GM12892 (cell line): ENCODE measurements at regions not wholly inside any gene's neighbourhood (a gene's known extent, or its start where the extent isn't known, plus 50 kb on each side); places are given as distances from the start of the nearest gene placed in this dataset.

Source experiments
- DNase-seq: peaks from one replicate; pipeline ENCODE4 v3.0.0; 2011; ENCODE audit not compliant: insufficient read length
- FAIRE-seq: peaks from 2 replicates; lab custom pipeline; 2011; peaks lifted over from hg19 to GRCh38; lab: Jason Lieb, UNC
- POLR2A ChIP-seq: IDR thresholded peaks from 2 replicates; pipeline ENCODE4 v1.6.1; 2011; ENCODE audit warnings: low read depth, low read length, control low read depth
- POLR2AphosphoS5 ChIP-seq: IDR thresholded peaks from 2 replicates; pipeline ENCODE4 v1.6.1; 2011; ENCODE audit warnings: low read depth, low read length, control low read depth
- TAF1 ChIP-seq: IDR thresholded peaks from 2 replicates; pipeline ENCODE4 v1.6.1; 2011; ENCODE audit warnings: low read depth, mild to moderate bottlenecking, control low read depth, low read length, borderline replicate concordance

DNA sequence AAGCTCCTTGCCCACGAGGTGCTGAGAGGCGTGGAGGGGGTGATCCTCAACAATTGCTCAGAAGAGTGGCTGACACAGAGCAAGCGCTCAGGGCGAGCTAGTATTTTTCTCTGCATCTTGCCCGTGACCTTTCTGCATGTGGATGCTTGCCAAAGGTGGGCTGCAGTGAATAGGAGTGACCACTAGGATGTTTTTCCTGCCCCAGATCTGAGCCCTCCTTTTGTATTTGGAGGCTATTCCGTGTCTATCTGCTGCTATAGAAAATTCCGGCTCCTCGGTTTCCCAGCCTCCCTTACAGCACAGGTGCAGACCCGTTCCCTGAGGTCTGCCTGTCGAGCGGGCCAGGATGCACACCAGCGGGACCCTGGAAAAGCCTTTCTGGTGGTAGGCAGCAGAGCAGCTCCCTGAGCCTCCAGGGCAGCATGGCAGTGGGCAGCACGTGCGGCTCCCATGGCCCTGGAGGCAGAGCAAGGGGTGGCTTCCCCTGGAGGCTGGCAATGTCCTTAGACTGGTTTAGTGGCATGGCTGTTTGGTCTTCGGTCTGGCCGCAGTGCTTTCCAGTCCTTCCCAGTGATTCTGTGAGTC is 145.1 kb upstream of the PCBD1 start:
- TF ChIP-seq POLR2AphosphoS5 (no peak), TAF1 (no peak), POLR2A (no peak)
- no peak for FAIRE-seq
- DNase-seq, result no peak

DNA sequence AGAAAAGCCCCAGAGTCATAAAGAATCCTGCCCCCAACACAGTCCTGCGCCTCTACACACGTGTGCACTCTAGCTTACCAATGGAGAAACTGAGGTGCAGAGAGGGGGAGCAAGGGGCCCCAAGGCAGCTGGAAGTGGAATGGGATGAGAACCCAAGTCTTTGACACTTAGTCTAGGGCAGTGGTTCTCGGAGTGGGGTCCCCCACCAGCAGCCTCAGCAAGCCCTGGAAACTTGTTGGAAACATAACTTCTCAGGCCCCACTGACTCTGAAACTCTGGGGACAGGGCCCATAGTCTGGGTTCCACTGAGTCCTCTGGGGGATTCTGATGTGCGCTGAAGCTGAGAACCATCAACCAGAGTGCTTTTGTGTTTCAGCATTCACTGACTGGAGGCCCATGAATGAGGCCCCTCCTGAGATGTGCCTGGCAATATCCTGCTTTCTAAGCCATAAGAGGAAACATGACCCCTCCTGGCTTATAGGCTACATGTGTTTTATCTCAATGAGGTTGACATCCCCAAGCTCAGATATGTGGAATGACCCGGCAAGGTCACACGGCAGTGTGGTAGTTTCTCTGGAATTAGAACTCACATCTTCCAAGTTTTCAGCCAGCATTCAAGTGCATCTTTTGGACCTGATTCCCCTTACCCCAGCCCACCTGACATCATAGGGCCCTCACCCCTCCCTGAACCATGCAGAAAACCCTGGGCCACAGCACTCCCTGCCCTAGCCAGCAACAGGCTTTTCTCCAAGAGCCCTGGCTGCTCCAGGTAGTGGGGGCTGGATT is 147.3 kb upstream of the PCBD1 start:
- TF ChIP-seq POLR2AphosphoS5, result no peak
- no peak for TF ChIP-seq POLR2A
- TF ChIP-seq TAF1, result no peak
- FAIRE-seq, result no peak
- no peak for DNase-seq

DNA sequence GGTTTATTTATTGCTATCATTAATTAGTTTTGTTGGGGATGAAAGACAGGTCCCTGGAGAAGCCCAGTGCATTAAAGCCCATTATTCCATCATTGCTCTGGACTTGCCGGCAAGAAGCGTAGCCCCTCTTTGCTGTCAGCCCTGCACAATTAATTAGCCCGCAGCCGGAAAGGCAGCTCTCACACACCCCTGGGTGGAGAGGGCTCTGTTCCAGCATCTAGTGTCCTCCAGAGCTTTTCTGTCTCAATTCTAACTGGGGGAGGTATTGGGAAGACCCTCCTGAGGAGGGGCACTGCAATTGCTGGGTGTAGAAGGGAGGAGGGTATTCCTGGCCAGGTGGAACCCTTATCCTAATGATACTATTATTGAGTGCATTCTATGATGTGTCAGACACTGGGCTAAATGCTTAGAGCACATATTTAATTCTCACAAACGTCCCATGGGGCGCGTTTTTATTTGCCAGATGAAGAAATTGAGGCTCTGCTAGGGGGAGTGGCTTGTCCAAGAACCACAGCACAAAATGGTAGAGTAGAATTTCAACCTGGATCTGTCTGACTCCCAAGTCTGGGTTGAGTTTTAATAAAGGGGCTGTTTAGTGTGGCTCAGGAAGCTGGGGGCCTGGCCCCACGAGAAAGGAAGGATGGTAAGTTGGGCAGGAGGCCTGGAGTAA is 148.1 kb upstream of the PCBD1 start:
- no peak for TF ChIP-seq POLR2AphosphoS5
- TF ChIP-seq POLR2A, result no peak
- no peak for TF ChIP-seq TAF1
- FAIRE-seq, result no peak
- no peak for DNase-seq

DNA sequence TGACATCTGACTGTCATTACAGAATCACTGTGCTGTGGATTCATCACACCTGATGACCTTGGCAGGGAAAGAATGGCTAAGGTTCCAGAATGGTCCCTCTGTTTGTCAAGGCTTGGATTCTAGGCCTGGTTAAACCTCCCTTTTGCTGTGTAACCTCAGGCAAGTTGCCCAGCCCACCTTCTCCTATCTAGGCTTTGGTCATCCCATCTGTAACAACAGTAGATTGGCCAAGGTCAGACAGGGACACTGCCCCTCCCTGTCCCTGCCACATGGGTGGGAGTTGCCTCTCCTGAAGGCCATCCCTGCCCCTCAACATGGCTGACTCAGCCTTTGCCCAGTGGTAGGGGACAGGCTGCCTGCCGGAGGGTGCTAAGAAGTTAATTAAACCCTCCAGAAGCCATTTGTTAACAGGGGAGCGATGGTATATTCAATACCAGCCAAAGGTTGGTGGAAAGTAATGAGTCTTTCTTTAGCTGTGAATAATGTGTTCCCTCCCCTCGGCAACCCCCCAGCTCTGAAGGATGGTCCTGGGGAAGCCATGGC is 149.8 kb upstream of the PCBD1 start:
- TF ChIP-seq POLR2A (no peak), TAF1 (no peak), POLR2AphosphoS5 (no peak)
- FAIRE-seq (no peak), DNase-seq (no peak)

DNA sequence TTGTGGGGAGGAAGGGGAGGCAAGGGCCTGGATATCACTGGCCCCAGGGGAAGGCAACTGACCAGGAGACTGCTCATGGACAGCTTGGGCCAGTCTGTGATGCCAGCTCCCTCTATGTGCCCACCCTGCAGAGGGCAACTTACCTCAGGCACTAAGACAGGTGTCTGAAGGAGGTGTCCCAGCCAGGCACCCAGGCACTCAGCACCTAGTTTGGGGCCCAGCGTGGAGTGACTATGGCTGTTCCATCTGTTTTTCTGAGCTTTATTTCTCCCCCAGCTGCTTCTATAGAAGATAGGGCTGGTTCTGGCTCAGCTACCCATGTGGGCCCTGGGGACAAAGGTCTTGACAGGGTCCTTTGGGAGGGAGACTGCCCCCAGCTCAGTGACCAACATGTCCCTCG is 150.6 kb upstream of the PCBD1 start:
- FAIRE-seq, result no peak
- TF ChIP-seq POLR2AphosphoS5 (no peak), TAF1 (no peak), POLR2A (no peak)
- no peak for DNase-seq

DNA sequence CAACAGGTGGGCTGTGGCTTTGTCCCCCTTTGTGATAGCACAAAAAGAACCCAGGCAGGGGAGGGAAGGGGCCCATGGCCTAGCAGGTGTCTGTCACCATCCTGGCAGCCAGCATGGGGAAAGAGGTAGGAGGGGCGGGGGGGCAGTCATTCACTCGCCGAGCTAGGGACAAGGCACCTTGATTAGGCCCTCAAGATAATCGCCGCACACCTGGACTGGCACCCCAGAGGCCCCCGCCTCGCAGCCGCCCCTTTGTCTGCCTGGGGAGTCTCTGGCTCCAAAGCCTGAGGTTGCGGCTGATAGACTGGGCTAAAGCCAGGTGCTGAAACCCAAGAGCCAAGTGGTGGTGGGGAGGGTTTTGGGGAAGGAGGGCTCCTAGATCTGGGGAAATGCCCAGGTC is 151.2 kb upstream of the PCBD1 start:
- TF ChIP-seq TAF1 (no peak), POLR2AphosphoS5 (no peak), POLR2A (no peak)
- FAIRE-seq (no peak), DNase-seq (no peak)

DNA sequence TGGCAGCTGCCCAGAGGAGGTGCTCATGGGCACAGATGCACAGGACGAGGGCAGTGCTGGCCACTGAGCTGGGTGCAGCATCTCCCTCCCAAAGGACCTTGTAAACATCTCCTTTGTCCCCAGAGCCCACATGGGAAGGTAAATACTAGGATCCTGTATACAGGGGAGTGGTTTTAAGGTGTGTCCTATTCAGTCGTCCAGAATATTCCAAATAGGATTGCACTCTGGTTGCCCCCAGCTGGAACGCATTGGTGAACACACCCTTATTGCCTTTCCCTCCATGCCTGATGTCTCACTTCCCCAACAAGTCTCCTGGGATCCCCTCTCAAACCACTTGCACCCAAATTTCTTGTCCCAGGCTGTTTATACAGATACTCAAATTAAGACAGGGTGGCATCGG is 152.0 kb upstream of the PCBD1 start:
- FAIRE-seq (no peak), DNase-seq (no peak)
- TF ChIP-seq POLR2AphosphoS5, result no peak
- no peak for TF ChIP-seq POLR2A

DNA sequence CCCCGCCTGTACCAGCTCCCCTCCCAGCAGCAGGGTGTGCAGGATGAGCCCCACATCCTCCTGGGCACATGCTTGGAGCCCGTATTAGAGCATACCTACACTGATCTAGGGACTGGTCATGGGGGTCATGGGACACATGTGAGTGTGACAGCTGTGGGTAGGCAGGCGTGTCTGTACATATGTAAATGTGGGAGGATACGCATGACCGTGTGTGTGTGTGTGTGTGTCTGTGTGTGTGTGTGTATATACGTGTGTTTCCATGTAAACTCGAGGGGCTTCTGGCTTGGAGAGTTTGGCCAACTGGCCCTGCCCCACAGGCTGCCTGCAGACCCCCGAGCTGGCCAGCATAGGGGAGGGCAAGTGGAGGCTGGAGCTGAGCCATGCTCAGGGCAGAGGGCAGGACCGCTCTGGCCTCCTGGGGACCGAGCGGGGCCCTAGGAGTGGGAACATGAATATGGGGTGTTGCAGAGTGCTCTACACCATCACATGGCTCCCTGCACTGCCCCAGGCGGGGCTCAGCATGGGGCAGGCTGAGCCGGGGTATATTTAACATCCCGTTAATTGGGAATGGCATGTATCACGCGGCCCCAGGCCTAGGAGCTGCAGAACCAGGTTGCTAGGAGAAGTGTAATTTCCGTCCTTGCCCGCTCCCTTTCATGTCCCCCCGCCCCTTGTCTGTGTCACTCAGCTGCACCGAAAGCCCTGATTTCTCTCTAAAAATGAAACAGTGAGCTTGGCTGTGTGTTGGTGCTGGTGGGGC is 152.7 kb upstream of the PCBD1 start:
- DNase-seq (no peak), FAIRE-seq (no peak)
- no peak for TF ChIP-seq POLR2A
- TF ChIP-seq TAF1, result no peak
- TF ChIP-seq POLR2AphosphoS5, result no peak

DNA sequence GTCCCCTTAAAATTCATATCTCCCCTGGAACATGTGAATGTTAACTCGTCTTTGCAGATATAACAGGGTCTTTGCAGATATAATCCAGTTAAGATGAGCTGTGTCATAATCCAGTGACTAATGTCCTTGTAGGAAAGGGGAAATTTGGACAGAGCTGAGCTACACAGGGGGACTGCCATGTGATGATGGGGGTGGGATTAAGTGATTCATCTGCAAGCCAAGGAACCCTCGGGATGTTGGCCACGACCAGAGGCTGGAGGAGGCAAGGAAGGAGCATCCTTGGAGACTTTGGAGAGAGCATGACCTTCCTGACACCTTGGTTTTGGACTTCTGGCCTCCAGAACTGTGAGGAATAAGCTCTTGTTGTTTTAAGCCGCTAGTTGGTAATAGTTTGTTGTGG is 153.9 kb upstream of the PCBD1 start:
- FAIRE-seq, result no peak
- no peak for DNase-seq
- TF ChIP-seq TAF1 (no peak), POLR2A (no peak), POLR2AphosphoS5 (no peak)

DNA sequence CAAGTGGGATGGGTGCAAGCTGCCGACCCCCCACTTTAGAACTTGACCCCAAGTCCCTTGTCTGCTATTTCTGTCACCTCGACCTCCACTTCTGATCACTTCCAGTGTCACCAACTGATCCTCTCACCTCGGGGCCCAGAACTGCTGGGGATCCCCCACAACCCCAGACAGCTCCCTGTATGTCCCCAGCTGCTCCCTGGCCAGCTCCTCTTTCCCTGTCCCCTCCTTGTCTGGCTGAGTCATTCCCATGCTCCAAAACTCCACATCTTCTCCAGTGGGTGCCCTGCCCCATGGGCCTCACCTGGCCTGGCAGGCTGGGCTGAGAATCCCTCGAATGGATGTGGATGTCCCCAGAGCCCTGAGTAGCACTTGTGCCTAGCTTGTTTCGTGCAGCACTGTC is 154.3 kb upstream of the PCBD1 start:
- FAIRE-seq, result no peak
- TF ChIP-seq TAF1 (no peak), POLR2AphosphoS5 (no peak), POLR2A (no peak)
- DNase-seq, result no peak

DNA sequence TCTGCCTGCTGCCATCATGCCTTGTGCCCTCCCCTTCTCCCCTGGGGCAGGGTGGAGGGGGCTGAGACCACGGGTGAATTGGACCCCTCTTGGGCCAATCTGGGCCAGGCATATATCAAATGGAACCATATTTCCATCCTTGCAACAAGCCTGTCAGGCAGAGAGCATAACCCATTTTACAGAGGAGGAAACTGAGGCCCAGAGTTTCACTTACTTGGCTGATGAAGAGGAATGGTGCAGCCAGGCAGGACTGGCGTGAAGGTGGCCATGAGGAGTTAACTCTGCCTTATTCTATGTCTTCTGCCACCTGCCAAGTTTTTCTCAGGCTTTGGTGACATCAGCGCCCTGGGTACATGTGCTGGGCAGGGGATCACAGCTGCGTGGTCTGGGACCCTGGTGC is 155.5 kb upstream of the PCBD1 start:
- no peak for DNase-seq
- FAIRE-seq, result no peak
- TF ChIP-seq TAF1 (no peak), POLR2AphosphoS5 (no peak), POLR2A (no peak)

DNA sequence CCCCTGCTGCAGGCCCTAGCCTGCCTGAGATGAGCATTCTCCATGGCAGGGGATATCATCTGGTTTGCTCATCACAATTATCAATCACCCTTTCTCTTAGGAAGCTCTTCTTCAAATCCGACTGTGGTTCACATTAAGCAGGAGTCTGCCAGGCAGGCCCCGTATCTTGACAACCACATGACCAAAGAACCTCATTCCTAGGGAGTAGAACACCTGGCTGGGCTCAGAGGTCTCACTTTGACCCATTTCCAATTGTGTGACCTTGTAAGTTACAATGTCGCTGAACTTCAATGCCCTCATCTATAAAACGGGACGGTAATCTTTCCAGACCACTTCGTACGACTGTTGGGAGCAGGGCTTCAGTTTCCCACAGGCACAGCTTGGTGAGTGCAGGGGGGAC is 156.4 kb upstream of the PCBD1 start:
- DNase-seq (no peak), FAIRE-seq (no peak)
- TF ChIP-seq POLR2A, result no peak
- no peak for TF ChIP-seq TAF1
- TF ChIP-seq POLR2AphosphoS5, result no peak
